GM23338 (cell line): ENCODE measurements at regions not wholly inside any gene's neighbourhood (a gene's known extent, or its start where the extent isn't known, plus 50 kb on each side); places are given as distances from the start of the nearest gene placed in this dataset.

Experiments
- ATAC-seq: fragments of 200-7000 bp; cut with Tn5 transposase; 3 replicates; pipeline ENCODE4 v1.9.1; 2020
- DNase-seq: peaks from one replicate; pipeline ENCODE4 v3.0.0-alpha.2; 2015; ENCODE audit warnings: low spot score
- H2AFZ ChIP-seq: fragments of 200-600 bp; sonication (generic); 2 replicates; pipeline ENCODE4 v1.8.0; 2016; ENCODE audit warnings: antibody characterized with exemption, mild to moderate bottlenecking, moderate library complexity
- H3F3A ChIP-seq: fragments of 200-600 bp; sonication (generic); replicated peaks from 2 replicates; pipeline ENCODE4 v1.8.0; 2017; ENCODE audit warnings: antibody characterized with exemption, mixed run types, low read depth
- H3K27ac ChIP-seq: fragments of 200-600 bp; sonication (generic); 2 replicates; pipeline ENCODE4 v1.6.1; 2016; ENCODE audit warnings: low read depth
- H3K27me3 ChIP-seq: fragments of 200-600 bp; sonication (generic); 2 replicates; pipeline ENCODE4 v1.8.0; 2016; ENCODE audit warnings: mild to moderate bottlenecking, mixed run types, moderate library complexity; ENCODE audit not compliant: insufficient read depth
- H3K36me3 ChIP-seq: fragments of 200-600 bp; sonication (generic); 2 replicates; pipeline ENCODE4 v1.8.0; 2016; ENCODE audit warnings: mild to moderate bottlenecking; ENCODE audit not compliant: insufficient read depth
- H3K4me1 ChIP-seq: fragments of 200-600 bp; sonication (generic); 2 replicates; pipeline ENCODE4 v1.8.0; 2016; ENCODE audit warnings: mild to moderate bottlenecking, moderate library complexity; ENCODE audit not compliant: insufficient read depth
- H3K4me2 ChIP-seq: fragments of 200-600 bp; sonication (generic); 2 replicates; pipeline ENCODE4 v1.7.1; 2017; ENCODE audit warnings: mixed run types
- H3K4me3 ChIP-seq: fragments of 200-600 bp; sonication (generic); 2 replicates; pipeline ENCODE4 v1.6.1; 2016; ENCODE audit warnings: mixed run types
- H3K79me2 ChIP-seq: fragments of 200-600 bp; sonication (generic); replicated peaks from 2 replicates; pipeline ENCODE4 v1.8.0; 2017; ENCODE audit warnings: mild to moderate bottlenecking; ENCODE audit not compliant: insufficient read depth
- H3K9me2 ChIP-seq: fragments of 200-600 bp; sonication (generic); 2 replicates; pipeline ENCODE4 v1.8.0; 2017; ENCODE audit not compliant: insufficient read depth
- H4K20me1 ChIP-seq: fragments of 200-600 bp; sonication (generic); replicated peaks from 2 replicates; pipeline ENCODE4 v1.8.0; 2017; ENCODE audit warnings: mild to moderate bottlenecking; ENCODE audit not compliant: insufficient read depth
- H3K27ac Mint-ChIP-seq: 2 replicates; pipeline ENCODE4 v1.8.0; 2020; ENCODE audit warnings: inconsistent platforms, mild to moderate bottlenecking, moderate library complexity, mixed read lengths
- H3K27me3 Mint-ChIP-seq: 3 replicates; pipeline ENCODE4 v1.8.0; 2022; ENCODE audit warnings: low read depth, mild to moderate bottlenecking, moderate library complexity, mixed read lengths, inconsistent platforms; ENCODE audit not compliant: insufficient read depth, poor library complexity
- H3K36me3 Mint-ChIP-seq: 3 replicates; pipeline ENCODE4 v1.8.0; 2021; ENCODE audit warnings: low read depth, mild to moderate bottlenecking, inconsistent platforms, moderate library complexity, mixed read lengths
- H3K4me1 Mint-ChIP-seq: 3 replicates; pipeline ENCODE4 v1.8.0; 2020; ENCODE audit warnings: mild to moderate bottlenecking, inconsistent platforms, mixed read lengths
- H3K4me3 Mint-ChIP-seq: 3 replicates; pipeline ENCODE4 v1.8.0; 2021; ENCODE audit warnings: moderate library complexity, mild to moderate bottlenecking, inconsistent platforms, mixed read lengths
- H3K9me3 Mint-ChIP-seq: 3 replicates; pipeline ENCODE4 v1.8.0; 2020; ENCODE audit warnings: moderate library complexity, mild to moderate bottlenecking, inconsistent platforms, mixed read lengths
- EZH2 ChIP-seq: fragments of 200-600 bp; sonication (generic); IDR thresholded peaks from one replicate; pipeline ENCODE4 v1.8.0; 2017; ENCODE audit warnings: antibody characterized with exemption, mild to moderate bottlenecking, low read depth; ENCODE audit not compliant: unreplicated experiment
- JUNB ChIP-seq: IDR thresholded peaks from one replicate; pipeline ENCODE4 v1.6.1; 2016; ENCODE audit warnings: antibody characterized with exemption; ENCODE audit not compliant: unreplicated experiment
- TF ChIP-seq, protein P1 (sequence below): fragments of 250-450 bp; sonication (Bioruptor Pico); IDR thresholded peaks from 2 replicates; pipeline ENCODE4 v1.5.0; 2020; ENCODE audit warnings: mild to moderate bottlenecking, moderate library complexity
- TF ChIP-seq, protein P2 (sequence below): IDR thresholded peaks from 2 replicates; pipeline ENCODE4 v1.6.1; 2016; ENCODE audit warnings: antibody characterized with exemption

DNA sequence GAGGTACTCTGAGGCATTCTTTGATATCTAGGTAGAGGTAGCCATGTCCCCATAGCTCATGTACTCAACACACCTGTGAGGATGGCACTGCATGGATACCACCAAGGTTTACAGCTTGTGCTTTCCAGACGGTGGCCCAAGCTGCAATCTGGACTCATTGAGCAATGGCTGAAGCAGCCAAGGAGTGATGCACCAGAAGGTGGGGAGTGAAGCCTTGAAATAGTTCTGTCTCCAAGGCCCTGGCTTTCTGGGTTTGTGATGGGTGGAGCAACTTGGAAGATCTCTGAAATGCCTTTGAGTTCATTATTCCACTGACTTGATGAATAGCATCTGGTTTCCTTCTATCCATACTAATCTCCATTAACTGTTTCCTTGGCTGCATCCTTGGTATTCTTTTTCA lies 290.0 kb upstream of the NOVA1 start (continued):
- TF ChIP-seq, protein P1, sequence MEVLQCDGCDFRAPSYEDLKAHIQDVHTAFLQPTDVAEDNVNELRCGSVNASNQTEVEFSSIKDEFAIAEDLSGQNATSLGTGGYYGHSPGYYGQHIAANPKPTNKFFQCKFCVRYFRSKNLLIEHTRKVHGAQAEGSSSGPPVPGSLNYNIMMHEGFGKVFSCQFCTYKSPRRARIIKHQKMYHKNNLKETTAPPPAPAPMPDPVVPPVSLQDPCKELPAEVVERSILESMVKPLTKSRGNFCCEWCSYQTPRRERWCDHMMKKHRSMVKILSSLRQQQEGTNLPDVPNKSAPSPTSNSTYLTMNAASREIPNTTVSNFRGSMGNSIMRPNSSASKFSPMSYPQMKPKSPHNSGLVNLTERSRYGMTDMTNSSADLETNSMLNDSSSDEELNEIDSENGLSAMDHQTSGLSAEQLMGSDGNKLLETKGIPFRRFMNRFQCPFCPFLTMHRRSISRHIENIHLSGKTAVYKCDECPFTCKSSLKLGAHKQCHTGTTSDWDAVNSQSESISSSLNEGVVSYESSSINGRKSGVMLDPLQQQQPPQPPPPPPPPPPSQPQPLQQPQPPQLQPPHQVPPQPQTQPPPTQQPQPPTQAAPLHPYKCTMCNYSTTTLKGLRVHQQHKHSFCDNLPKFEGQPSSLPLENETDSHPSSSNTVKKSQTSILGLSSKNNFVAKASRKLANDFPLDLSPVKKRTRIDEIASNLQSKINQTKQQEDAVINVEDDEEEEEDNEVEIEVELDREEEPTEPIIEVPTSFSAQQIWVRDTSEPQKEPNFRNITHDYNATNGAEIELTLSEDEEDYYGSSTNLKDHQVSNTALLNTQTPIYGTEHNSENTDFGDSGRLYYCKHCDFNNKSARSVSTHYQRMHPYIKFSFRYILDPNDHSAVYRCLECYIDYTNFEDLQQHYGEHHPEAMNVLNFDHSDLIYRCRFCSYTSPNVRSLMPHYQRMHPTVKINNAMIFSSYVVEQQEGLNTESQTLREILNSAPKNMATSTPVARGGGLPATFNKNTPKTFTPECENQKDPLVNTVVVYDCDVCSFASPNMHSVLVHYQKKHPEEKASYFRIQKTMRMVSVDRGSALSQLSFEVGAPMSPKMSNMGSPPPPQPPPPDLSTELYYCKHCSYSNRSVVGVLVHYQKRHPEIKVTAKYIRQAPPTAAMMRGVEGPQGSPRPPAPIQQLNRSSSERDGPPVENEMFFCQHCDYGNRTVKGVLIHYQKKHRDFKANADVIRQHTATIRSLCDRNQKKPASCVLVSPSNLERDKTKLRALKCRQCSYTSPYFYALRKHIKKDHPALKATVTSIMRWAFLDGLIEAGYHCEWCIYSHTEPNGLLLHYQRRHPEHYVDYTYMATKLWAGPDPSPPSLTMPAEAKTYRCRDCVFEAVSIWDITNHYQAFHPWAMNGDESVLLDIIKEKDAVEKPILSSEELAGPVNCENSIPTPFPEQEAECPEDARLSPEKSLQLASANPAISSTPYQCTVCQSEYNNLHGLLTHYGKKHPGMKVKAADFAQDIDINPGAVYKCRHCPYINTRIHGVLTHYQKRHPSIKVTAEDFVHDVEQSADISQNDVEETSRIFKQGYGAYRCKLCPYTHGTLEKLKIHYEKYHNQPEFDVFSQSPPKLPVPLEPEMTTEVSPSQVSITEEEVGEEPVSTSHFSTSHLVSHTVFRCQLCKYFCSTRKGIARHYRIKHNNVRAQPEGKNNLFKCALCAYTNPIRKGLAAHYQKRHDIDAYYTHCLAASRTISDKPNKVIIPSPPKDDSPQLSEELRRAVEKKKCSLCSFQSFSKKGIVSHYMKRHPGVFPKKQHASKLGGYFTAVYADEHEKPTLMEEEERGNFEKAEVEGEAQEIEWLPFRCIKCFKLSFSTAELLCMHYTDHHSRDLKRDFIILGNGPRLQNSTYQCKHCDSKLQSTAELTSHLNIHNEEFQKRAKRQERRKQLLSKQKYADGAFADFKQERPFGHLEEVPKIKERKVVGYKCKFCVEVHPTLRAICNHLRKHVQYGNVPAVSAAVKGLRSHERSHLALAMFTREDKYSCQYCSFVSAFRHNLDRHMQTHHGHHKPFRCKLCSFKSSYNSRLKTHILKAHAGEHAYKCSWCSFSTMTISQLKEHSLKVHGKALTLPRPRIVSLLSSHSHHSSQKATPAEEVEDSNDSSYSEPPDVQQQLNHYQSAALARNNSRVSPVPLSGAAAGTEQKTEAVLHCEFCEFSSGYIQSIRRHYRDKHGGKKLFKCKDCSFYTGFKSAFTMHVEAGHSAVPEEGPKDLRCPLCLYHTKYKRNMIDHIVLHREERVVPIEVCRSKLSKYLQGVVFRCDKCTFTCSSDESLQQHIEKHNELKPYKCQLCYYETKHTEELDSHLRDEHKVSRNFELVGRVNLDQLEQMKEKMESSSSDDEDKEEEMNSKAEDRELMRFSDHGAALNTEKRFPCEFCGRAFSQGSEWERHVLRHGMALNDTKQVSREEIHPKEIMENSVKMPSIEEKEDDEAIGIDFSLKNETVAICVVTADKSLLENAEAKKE, result no peak

DNA sequence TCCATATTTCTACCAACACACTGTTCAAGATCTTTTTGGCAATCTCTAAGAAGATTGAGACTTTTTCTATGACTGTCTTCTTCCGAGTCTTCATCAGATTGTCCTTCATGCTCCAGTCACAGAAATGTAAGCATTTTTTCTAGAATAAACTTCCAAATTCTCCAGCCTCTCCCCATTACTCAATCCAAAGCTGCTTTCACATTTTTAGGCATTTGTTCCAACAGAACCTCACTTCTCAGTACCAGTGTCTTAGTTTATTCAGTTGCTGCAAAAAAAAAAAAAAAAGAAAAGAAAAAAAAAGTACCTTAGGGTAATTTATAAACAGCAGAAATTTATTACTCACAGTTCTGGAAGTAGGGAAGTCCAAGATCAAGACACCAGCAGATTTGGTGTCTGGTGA lies 290.8 kb upstream of the NOVA1 start:
- no peaks in the 10 kb centered on the region for H3K4me1 Mint-ChIP-seq
- H3K27ac Mint-ChIP-seq, result no peak overlapping the region
- Histone ChIP-seq H3K9me2 (no peaks in the 10 kb centered on the region; the same call in 1 of the 2 replicates), H3K4me1 (no peaks in the 10 kb centered on the region), H3K36me3 (no peaks in the 10 kb centered on the region), H3K27ac (no peak overlapping the region), H3K79me2 (no peaks in the 10 kb centered on the region), H2AFZ (no peak overlapping the region), H3F3A (no peaks in the 10 kb centered on the region), H4K20me1 (no peaks in the 10 kb centered on the region), H3K4me2 (no peak overlapping the region), H3K27me3 (no peaks in the 10 kb centered on the region), H3K4me3 (no peak overlapping the region)
- DNase-seq (no peak), ATAC-seq (no peak)
- peaks cover 3% of the 10 kb centered on the region; the same call in 1 of the 3 replicates for H3K9me3 Mint-ChIP-seq
- H3K36me3 Mint-ChIP-seq, result no peaks in the 10 kb centered on the region
- no peak for TF ChIP-seq JUNB
- TF ChIP-seq, protein P2, sequence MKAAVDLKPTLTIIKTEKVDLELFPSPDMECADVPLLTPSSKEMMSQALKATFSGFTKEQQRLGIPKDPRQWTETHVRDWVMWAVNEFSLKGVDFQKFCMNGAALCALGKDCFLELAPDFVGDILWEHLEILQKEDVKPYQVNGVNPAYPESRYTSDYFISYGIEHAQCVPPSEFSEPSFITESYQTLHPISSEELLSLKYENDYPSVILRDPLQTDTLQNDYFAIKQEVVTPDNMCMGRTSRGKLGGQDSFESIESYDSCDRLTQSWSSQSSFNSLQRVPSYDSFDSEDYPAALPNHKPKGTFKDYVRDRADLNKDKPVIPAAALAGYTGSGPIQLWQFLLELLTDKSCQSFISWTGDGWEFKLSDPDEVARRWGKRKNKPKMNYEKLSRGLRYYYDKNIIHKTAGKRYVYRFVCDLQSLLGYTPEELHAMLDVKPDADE, result no peak
- no peak for TF ChIP-seq EZH2
- H3K4me3 Mint-ChIP-seq, result no peak overlapping the region
- no peaks in the 10 kb centered on the region for H3K27me3 Mint-ChIP-seq
